Stimulated activated CD8-positive, alpha-beta memory T cell treated with anti-CD3 and anti-CD28 coated beads, Interleukin-15, amount 100 ng/mL, for 48 hours (primary cell): ENCODE measurements at regions not wholly inside any gene's neighbourhood (a gene's known extent, or its start where the extent isn't known, plus 50 kb on each side); places are given as distances from the start of the nearest gene placed in this dataset.
"Not testable (repeated sequence)": the region's sequence is repeated elsewhere in the genome, so short reads cannot be mapped to it uniquely, and the experiment has no call there.

Experiments used
- DNase-seq, 2 donors: peaks; one replicate each; pipeline ENCODE4 v3.0.0-alpha.2; 2020; ENCODE audit warnings: low read depth in 2 of 2

- peak in 1 of 2 donors; percentile 2 for DNase-seq
Observed at GRCh38 chr9:65223986-65224385, 61.0 kb downstream of the FOXD4L5 start.

- not testable (repeated sequence) for DNase-seq
Observed at GRCh38 chr9:65208834-65209233, 76.2 kb downstream of the FOXD4L5 start.

- DNase-seq, result not testable (repeated sequence)
Observed at GRCh38 chr9:65207273-65207672, 77.7 kb downstream of the FOXD4L5 start.

- DNase-seq, result not testable (repeated sequence)
Observed at GRCh38 chr9:65205853-65206252, 79.2 kb downstream of the FOXD4L5 start.

GRCh38 chr9:65195781-65196180 lies 89.2 kb downstream of the FOXD4L5 start:
- not testable (repeated sequence) for DNase-seq

GRCh38 chr9:65155937-65156336 lies 129.1 kb downstream of the FOXD4L5 start:
- DNase-seq, result not testable (repeated sequence)
